Lower lobe of right lung (tissue), 2 donors: ENCODE measurements at regions not wholly inside any gene's neighbourhood (a gene's known extent, or its start where the extent isn't known, plus 50 kb on each side); places are given as distances from the start of the nearest gene placed in this dataset.

Experiments used
- ATAC-seq, 2 donors: fragments of 200-7000 bp; cut with Tn5 transposase; one replicate each; pipeline ENCODE4 v1.9.1; 2020 to 2022; ENCODE audit warnings: mild to moderate bottlenecking in 2 of 2, moderate library complexity in 2 of 2
- DNase-seq: peaks from one replicate; pipeline ENCODE4 v3.0.0-alpha.2; 2020
- H3K27ac ChIP-seq: fragments of 200-600 bp; one replicate; pipeline ENCODE4 v1.8.0; 2022
- H3K27me3 ChIP-seq: fragments of 200-600 bp; one replicate; pipeline ENCODE4 v1.8.0; 2022; ENCODE audit warnings: low read depth
- H3K36me3 ChIP-seq: fragments of 200-600 bp; one replicate; pipeline ENCODE4 v1.8.0; 2022; ENCODE audit warnings: mild to moderate bottlenecking
- H3K4me1 ChIP-seq: fragments of 200-600 bp; one replicate; pipeline ENCODE4 v1.8.0; 2022
- H3K4me3 ChIP-seq: fragments of 200-600 bp; one replicate; pipeline ENCODE4 v1.8.0; 2022; ENCODE audit warnings: mild to moderate bottlenecking
- H3K9me3 ChIP-seq: fragments of 200-600 bp; one replicate; pipeline ENCODE4 v1.8.0; 2022
- intact Hi-C: fragments of 100-400 bp; cut with DNase I; formaldehyde crosslinking; loops from one replicate; pipeline ENCODE4 v1.11.0; 2022
- TF ChIP-seq, protein P1 (sequence below): fragments of 200-600 bp; IDR thresholded peaks from one replicate; pipeline ENCODE4 v1.8.0; 2022; ENCODE audit warnings: antibody characterized with exemption, mild to moderate bottlenecking
- donor health status: DM: no; HTN: yes; CAD: no; lungs with severe emphysema.

DNA sequence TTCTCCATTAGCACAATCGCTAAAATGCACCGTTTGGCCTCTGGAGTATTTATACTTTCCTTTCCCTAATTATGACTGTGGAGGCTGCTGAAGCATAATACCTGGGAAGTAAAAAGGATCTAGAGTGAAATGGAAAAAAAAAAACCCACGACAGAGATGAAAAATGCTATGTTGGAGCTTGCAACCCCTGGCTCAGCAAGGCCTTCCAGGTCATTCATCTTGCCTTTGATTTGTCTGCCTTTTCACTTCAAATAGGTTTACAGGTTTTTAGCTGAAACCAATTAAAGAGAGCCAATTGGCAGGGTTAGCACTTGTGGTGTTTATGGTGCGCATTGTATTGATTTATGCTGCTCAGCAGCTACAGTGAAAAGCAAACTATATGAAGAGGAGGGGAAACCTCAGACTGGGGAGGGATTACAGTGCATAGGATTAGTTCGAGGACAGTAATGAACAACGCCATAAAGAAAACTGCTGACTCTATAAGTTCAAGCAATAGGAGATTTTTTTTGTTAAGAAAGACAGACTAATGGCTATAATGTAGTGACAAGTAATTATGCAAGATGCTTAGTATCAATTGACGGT is 347.9 kb downstream of the MEIS1 start:
- Histone ChIP-seq H3K9me3 (no peaks in the 10 kb centered on the region), H3K36me3 (no peaks in the 10 kb centered on the region), H3K4me3 (no peak overlapping the region), H3K27me3 (no peaks in the 10 kb centered on the region), H3K27ac (no peak overlapping the region), H3K4me1 (no peaks in the 10 kb centered on the region)
- TF ChIP-seq, protein P1, sequence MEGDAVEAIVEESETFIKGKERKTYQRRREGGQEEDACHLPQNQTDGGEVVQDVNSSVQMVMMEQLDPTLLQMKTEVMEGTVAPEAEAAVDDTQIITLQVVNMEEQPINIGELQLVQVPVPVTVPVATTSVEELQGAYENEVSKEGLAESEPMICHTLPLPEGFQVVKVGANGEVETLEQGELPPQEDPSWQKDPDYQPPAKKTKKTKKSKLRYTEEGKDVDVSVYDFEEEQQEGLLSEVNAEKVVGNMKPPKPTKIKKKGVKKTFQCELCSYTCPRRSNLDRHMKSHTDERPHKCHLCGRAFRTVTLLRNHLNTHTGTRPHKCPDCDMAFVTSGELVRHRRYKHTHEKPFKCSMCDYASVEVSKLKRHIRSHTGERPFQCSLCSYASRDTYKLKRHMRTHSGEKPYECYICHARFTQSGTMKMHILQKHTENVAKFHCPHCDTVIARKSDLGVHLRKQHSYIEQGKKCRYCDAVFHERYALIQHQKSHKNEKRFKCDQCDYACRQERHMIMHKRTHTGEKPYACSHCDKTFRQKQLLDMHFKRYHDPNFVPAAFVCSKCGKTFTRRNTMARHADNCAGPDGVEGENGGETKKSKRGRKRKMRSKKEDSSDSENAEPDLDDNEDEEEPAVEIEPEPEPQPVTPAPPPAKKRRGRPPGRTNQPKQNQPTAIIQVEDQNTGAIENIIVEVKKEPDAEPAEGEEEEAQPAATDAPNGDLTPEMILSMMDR: no peak
- ATAC-seq (no peak), DNase-seq (no peak)
- intact Hi-C loops: no loop called here

DNA sequence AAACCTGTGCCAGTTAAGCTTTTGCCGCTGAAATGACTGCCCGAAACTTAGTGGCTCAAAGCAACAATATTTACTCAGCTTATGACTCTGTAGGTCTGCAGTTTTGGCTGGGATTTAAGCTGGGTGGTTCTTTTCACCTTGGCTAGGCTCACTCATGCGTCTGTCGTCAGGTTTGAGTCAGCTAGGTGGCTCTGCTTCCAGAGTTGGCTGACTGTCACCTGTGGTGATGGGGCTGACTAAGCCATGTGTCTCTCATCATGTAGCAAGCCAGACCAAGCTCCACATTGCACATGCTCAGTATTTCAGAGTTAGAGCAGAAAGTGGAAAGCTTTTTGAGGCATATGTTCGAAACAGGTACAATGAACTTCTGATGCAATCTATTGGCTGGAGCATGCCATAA is 354.8 kb downstream of the MEIS1 start:
- Histone ChIP-seq H3K4me1 (no peaks in the 10 kb centered on the region), H3K9me3 (no peaks in the 10 kb centered on the region), H3K27me3 (no peaks in the 10 kb centered on the region), H3K4me3 (no peak overlapping the region), H3K27ac (no peak overlapping the region), H3K36me3 (no peaks in the 10 kb centered on the region)
- intact Hi-C loops: no loop called here
- DNase-seq (no peak), ATAC-seq (no peak)
- TF ChIP-seq, protein P1: no peak

DNA sequence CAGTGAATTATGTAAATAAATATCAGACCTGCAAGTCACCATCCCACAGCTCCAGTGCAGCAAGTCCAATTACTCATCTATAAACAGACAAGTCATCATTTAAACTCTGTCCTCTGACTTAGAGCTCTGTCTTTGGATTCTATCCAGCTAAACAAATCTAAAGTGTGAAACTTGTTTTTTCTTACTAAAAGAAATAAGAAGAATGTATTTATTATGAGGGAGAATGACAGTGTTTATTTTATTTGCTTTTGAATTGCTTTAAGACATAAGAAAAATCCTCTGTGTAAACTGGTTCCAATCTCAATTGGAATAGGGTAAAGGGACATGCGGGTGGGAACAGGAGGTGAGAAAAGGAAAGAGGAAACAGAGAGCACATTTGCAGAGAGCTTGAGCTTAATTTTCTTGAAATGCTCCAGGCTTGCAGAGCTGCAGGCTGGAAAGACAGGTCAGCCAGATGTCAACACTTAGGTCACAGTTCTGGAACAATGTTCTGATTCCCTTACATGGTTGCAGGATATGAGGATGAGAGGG is 355.8 kb downstream of the MEIS1 start:
- H3K9me3 ChIP-seq: no peaks in the 10 kb centered on the region
- intact Hi-C loops: no loop called here
- no peaks in the 10 kb centered on the region for H3K36me3 ChIP-seq
- H3K27me3 ChIP-seq: no peaks in the 10 kb centered on the region
- DNase-seq (no peak), ATAC-seq (no peak)
- H3K4me1 ChIP-seq: no peaks in the 10 kb centered on the region
- H3K27ac ChIP-seq: no peak overlapping the region
- no peak overlapping the region for H3K4me3 ChIP-seq
- TF ChIP-seq, protein P1: no peak

DNA sequence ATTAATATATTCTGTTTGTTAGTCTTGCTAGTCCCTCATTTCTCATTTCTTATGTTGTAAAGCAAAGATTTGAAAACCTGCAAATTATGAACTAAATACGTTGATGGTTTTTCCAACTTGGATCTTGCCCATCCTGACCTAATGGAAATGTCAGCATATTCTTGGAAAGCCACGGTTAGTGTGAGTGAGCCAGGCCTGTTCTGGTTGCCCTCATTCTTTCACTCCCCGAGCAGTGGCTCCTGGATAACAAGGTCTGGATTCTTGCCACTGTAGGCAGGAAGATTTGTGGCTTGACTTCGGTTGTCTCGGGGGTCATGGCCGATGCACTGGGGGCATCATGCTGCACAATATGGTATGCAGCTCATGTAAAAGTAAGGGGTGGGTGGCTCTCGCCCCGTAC is 359.1 kb downstream of the MEIS1 start:
- Histone ChIP-seq H3K27me3 (no peaks in the 10 kb centered on the region), H3K4me3 (no peak overlapping the region), H3K27ac (no peak overlapping the region), H3K9me3 (no peaks in the 10 kb centered on the region), H3K36me3 (no peaks in the 10 kb centered on the region), H3K4me1 (no peaks in the 10 kb centered on the region)
- TF ChIP-seq, protein P1: no peak
- intact Hi-C loops: no loop called here
- DNase-seq (no peak), ATAC-seq (no peak)

DNA sequence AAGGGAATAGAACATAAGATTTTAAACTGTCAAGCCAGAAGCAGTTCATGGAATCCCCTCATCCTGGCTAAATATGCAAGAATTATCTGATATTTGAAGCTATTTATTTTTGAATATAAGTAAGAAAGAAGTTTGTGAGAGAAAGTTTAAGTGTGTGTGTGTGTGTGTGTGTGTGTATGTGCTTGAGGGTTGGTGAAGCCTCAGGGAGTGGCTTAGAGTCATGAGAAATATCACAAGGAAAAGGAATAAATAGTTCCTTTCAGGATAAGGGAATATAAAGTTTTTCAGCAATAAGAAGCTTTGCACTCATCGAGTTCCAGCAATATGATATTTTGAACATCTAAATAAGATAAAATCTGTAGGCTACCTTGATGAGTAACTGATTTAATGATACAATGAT is 359.6 kb downstream of the MEIS1 start:
- DNase-seq (no peak), ATAC-seq (no peak)
- intact Hi-C loops: no loop called here
- TF ChIP-seq, protein P1: no peak
- H3K27me3 ChIP-seq: no peaks in the 10 kb centered on the region
- H3K36me3 ChIP-seq: no peaks in the 10 kb centered on the region
- no peaks in the 10 kb centered on the region for H3K4me1 ChIP-seq
- H3K4me3 ChIP-seq: no peak overlapping the region
- H3K9me3 ChIP-seq: no peaks in the 10 kb centered on the region
- no peak overlapping the region for H3K27ac ChIP-seq

DNA sequence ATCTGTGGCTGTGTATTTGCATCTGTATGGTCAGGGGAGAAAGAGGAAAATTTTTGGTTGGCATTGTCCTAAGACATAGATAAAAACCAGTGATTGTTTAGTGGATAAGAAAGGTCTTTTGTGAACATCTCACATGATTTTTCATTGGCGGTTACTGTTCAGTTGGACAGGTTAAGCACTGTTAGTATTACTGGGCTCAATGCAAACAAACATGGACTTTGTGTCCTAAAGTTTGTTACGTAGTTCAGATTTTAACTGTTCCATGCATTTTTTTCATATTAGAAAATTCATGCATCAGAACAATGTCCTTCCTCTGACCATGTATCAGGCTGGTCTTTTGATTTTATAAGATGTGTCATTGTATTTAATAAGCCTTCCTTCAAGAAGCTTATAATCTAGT is 368.0 kb downstream of the MEIS1 start:
- intact Hi-C loops: no loop called here
- no peaks in the 10 kb centered on the region for H3K27me3 ChIP-seq
- DNase-seq (no peak), ATAC-seq (no peak)
- no peaks in the 10 kb centered on the region for H3K4me1 ChIP-seq
- no peak overlapping the region for H3K27ac ChIP-seq
- no peaks in the 10 kb centered on the region for H3K36me3 ChIP-seq
- TF ChIP-seq, protein P1: no peak
- H3K9me3 ChIP-seq: no peaks in the 10 kb centered on the region
- H3K4me3 ChIP-seq: no peak overlapping the region
